ENCODE measurements at regions not wholly inside any gene's neighbourhood (a gene's known extent, or its start where the extent isn't known, plus 50 kb on each side); places are given as distances from the start of the nearest gene placed in this dataset.

DNA sequence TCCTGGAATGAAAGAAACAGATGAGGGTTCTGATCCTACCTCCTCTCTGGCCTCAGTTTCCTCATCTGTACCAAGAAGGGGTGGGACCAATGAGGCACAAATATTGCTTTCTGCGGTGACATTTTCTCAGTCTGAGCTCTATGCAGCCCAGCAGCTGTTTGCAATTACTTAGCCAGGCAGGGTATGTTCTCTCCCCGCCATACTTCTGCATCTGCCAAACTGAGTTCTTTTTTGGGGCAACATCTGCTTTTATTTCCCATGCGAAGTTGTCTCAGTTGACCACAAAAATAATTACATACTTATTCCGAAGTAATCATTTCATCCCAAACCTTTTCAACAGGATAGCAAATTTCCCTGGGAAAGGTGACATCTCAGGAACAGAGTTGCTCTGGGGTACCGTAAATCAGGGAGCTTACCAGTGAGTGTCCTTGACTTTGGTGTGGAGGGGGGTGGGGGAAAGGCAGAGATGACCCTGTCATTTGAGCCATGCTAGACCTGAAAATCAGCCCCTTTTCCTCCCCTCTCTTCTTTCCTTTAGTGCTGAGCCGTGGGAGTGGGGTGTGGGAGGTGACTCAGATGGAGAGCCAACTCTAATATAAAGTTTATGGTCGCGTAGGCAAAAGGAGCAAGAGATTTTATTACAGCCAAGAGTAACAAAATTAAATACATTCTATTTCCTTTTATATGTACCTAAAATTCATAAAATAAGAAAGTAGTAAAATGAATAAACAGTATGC is 165.7 kb upstream of the KL start:
- Histone ChIP-seq H3K9me3 (ENCODE audit: low read depth, low read length, poor library complexity, severe bottlenecking) (no peaks in the 10 kb centered on the region), H3K36me3 (ENCODE audit: insufficient read depth, low read length, poor library complexity, severe bottlenecking) (no peaks in the 10 kb centered on the region), H3K4me1 (ENCODE audit: insufficient read depth, low read length, poor library complexity, severe bottlenecking) (no peaks in the 10 kb centered on the region), H3K27me3 (replicated peaks; ENCODE audit: insufficient read depth, low read depth, low read length, poor library complexity) (no peaks in the 10 kb centered on the region), H3K27ac (ENCODE audit: low read depth, low read length, poor library complexity, severe bottlenecking) (no peak overlapping the region), H3K4me3 (ENCODE audit: low read depth, low read length, poor library complexity, severe bottlenecking) (no peak overlapping the region)
- CTCF ChIA-PET = no interaction called here
- TF ChIP-seq EZH2 (IDR thresholded peaks at IDR 0.05; ENCODE audit: borderline replicate concordance, low read depth, low read length, poor library complexity, severe bottlenecking) = no peak
- no peak for TF ChIP-seq CTCF (conservative IDR thresholded peaks at IDR 0.05; ENCODE audit: low read depth, low read length)
- POLR2A ChIA-PET (ENCODE audit: low non-redundant PET) = no interaction called here
- intact Hi-C loops (cut with micrococcal nuclease; ENCODE audit: unreplicated experiment) = no loop called here
- no peak for DNase-seq (ENCODE audit: low spot score)
- no TSS peak for BruUV-seq (replicated peaks)

- POLR2A ChIA-PET (ENCODE audit: low non-redundant PET) = no interaction called here
- H3K4me3 ChIP-seq (ENCODE audit: low read depth, low read length, poor library complexity, severe bottlenecking) = no peak overlapping the region
- H3K9me3 ChIP-seq (ENCODE audit: low read depth, low read length, poor library complexity, severe bottlenecking) = no peaks in the 10 kb centered on the region
- DNase-seq (ENCODE audit: low spot score) = no peak
- no peak overlapping the region for H3K27ac ChIP-seq (ENCODE audit: low read depth, low read length, poor library complexity, severe bottlenecking)
- no peak for TF ChIP-seq EZH2 (IDR thresholded peaks at IDR 0.05; ENCODE audit: borderline replicate concordance, low read depth, low read length, poor library complexity, severe bottlenecking)
- no peak for TF ChIP-seq CTCF (conservative IDR thresholded peaks at IDR 0.05; ENCODE audit: low read depth, low read length)
- CTCF ChIA-PET = no interaction called here
- H3K27me3 ChIP-seq (replicated peaks; ENCODE audit: insufficient read depth, low read depth, low read length, poor library complexity) = no peaks in the 10 kb centered on the region
- intact Hi-C loops (cut with micrococcal nuclease; ENCODE audit: unreplicated experiment) = no loop called here
- no peaks in the 10 kb centered on the region for H3K4me1 ChIP-seq (ENCODE audit: insufficient read depth, low read length, poor library complexity, severe bottlenecking)
- BruUV-seq (replicated peaks) = no TSS peak
- H3K36me3 ChIP-seq (ENCODE audit: insufficient read depth, low read length, poor library complexity, severe bottlenecking) = no peaks in the 10 kb centered on the region
These were observed 164.8 kb upstream of the KL start for GRCh38 chr13:32851083-32852069.

DNA sequence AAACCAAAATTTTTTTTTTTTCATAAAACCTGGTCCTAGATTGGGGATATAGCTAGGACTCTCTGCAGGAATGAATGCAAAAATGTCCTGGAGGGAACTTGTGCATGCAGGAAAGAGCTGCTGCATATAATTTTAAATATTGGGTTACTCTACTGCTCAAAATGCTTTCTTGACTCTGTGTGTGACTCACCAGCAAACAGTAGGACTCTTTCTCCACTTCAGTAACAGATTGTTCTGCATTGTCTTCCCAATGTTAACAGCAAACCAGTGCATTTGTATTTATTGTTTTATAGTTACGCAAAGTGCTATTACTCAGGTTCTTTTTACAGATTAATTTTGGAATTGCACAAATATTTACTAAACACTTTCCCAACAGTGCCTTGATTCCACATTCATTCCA is 163.7 kb upstream of the KL start:
- TF ChIP-seq CTCF (conservative IDR thresholded peaks at IDR 0.05; ENCODE audit: low read depth, low read length) (no peak), EZH2 (IDR thresholded peaks at IDR 0.05; ENCODE audit: borderline replicate concordance, low read depth, low read length, poor library complexity, severe bottlenecking) (no peak)
- BruUV-seq (replicated peaks) = no TSS peak
- no peak overlapping the region for H3K27ac ChIP-seq (ENCODE audit: low read depth, low read length, poor library complexity, severe bottlenecking)
- H3K4me1 ChIP-seq (ENCODE audit: insufficient read depth, low read length, poor library complexity, severe bottlenecking) = no peaks in the 10 kb centered on the region
- no peaks in the 10 kb centered on the region for H3K27me3 ChIP-seq (replicated peaks; ENCODE audit: insufficient read depth, low read depth, low read length, poor library complexity)
- H3K9me3 ChIP-seq (ENCODE audit: low read depth, low read length, poor library complexity, severe bottlenecking) = no peaks in the 10 kb centered on the region
- DNase-seq (ENCODE audit: low spot score) = no peak
- ChIA-PET CTCF (no interaction called here), POLR2A (ENCODE audit: low non-redundant PET) (no interaction called here)
- no peaks in the 10 kb centered on the region for H3K36me3 ChIP-seq (ENCODE audit: insufficient read depth, low read length, poor library complexity, severe bottlenecking)
- intact Hi-C loops (cut with micrococcal nuclease; ENCODE audit: unreplicated experiment) = no loop called here
- no peak overlapping the region for H3K4me3 ChIP-seq (ENCODE audit: low read depth, low read length, poor library complexity, severe bottlenecking)
